ENCODE measurements at regions not wholly inside any gene's neighbourhood (a gene's known extent, or its start where the extent isn't known, plus 50 kb on each side); places are given as distances from the start of the nearest gene placed in this dataset.
A peak's percentile ranks its signal among the peaks of the same experiment; 100 is the strongest.

DNA sequence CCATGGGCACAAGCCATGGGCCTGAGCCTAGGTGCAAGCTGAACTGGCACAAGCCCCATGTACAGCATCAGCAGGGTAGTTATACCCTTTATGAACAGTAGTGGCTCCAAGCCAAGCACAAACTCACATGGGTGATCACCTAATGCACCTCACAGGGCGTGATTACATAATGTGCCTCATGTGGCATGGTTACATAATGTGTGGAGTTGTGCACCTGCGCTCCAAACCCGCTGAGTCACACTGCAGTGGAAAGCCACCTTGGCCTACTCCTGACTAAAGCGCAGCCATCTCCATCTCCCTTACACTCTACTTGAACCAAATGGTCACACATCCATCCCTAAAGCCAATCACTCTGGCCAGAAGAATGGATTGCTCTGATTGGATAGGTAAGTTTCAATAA lies 279.7 kb downstream of the MBD2 start:
- no peak overlapping the region for H3K4me2 ChIP-seq (ENCODE audit: low read length)
- H4K20me1 ChIP-seq (ENCODE audit: insufficient read depth, low read length): no peaks in the 10 kb centered on the region
- TF ChIP-seq CTCF (conservative IDR thresholded peaks at IDR 0.05; ENCODE audit: low read length): no peak
- TF ChIP-seq EZH2phosphoT487 (IDR thresholded peaks at IDR 0.05; ENCODE audit: borderline replicate concordance, low read depth, low read length): no peak
- ChIA-PET POLR2A (no interaction called here), CTCF (ENCODE audit: unreplicated experiment) (no interaction called here)
- H3K36me3 ChIP-seq (ENCODE audit: insufficient read depth, low read length): no peaks in the 10 kb centered on the region
- intact Hi-C loops (cut with micrococcal nuclease; ENCODE audit: unreplicated experiment): no loop called here
- no peaks in the 10 kb centered on the region for H3K9me3 ChIP-seq (ENCODE audit: low read length)
- no peak overlapping the region for H3K27ac ChIP-seq (ENCODE audit: low read depth, low read length, poor library complexity, severe bottlenecking)
- BruUV-seq (replicated peaks): no TSS peak
- no peaks in the 10 kb centered on the region for H3K79me2 ChIP-seq (ENCODE audit: insufficient read depth, low read depth, low read length)
- H3K4me1 ChIP-seq (ENCODE audit: insufficient read depth, low read length, poor library complexity, severe bottlenecking): no peaks in the 10 kb centered on the region
- no peak for DNase-seq (ENCODE audit: low spot score)
- H3K4me3 ChIP-seq (ENCODE audit: low read depth, low read length, poor library complexity, severe bottlenecking): no peak overlapping the region
- H3K9me2 ChIP-seq (ENCODE audit: insufficient read depth, low read length): no peaks in the 10 kb centered on the region
- no peak overlapping the region for H2AFZ ChIP-seq (ENCODE audit: low read length)

DNA sequence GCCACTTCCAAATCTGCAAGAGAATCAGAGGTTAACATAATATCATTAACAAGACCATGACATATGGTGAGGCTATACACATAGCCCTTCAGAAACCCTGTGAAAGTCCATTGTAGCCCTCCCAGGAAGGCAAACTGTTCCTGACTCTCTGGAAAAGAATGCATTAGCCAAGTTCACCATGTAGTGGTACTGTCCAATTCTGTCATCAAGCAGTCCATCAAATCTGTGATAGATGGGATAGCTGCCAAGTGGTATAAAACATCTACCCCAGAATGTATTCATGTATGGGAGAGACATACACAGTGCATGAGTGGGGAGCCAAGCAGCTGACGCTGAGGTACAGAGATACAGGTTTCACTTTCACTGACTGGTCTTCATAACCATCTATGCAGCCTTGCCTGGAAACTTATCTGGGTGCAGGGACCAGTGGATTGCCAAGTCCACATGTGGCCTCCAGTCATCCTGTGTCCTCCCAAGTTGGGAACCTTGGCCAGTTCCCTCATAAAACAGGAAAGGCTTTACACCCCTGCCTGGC lies 281.1 kb downstream of the MBD2 start:
- DNase-seq (ENCODE audit: low spot score): no peak
- POLR2A ChIA-PET: no interaction called here
- TF ChIP-seq EZH2phosphoT487 (IDR thresholded peaks at IDR 0.05; ENCODE audit: borderline replicate concordance, low read depth, low read length) (no peak), CTCF (conservative IDR thresholded peaks at IDR 0.05; ENCODE audit: low read length) (no peak)
- Histone ChIP-seq H3K36me3 (ENCODE audit: insufficient read depth, low read length) (no peaks in the 10 kb centered on the region), H3K9me2 (ENCODE audit: insufficient read depth, low read length) (no peaks in the 10 kb centered on the region), H3K27ac (ENCODE audit: low read depth, low read length, poor library complexity, severe bottlenecking) (no peak overlapping the region), H3K4me3 (ENCODE audit: low read depth, low read length, poor library complexity, severe bottlenecking) (no peak overlapping the region), H3K79me2 (ENCODE audit: insufficient read depth, low read depth, low read length) (no peaks in the 10 kb centered on the region), H3K4me1 (ENCODE audit: insufficient read depth, low read length, poor library complexity, severe bottlenecking) (no peaks in the 10 kb centered on the region), H2AFZ (ENCODE audit: low read length) (no peak overlapping the region), H3K4me2 (ENCODE audit: low read length) (no peak overlapping the region), H3K9me3 (ENCODE audit: low read length) (no peaks in the 10 kb centered on the region), H4K20me1 (ENCODE audit: insufficient read depth, low read length) (no peaks in the 10 kb centered on the region)
- CTCF ChIA-PET (ENCODE audit: unreplicated experiment): no interaction called here
- no TSS peak for BruUV-seq (replicated peaks)
- intact Hi-C loops (cut with micrococcal nuclease; ENCODE audit: unreplicated experiment): no loop called here

GRCh38 chr18:53941601-53942338 lies 282.7 kb downstream of the MBD2 start:
- no peak overlapping the region for H3K27ac ChIP-seq (ENCODE audit: low read depth, low read length, poor library complexity, severe bottlenecking)
- BruUV-seq (replicated peaks): no TSS peak
- H3K36me3 ChIP-seq (ENCODE audit: insufficient read depth, low read length): no peaks in the 10 kb centered on the region
- H2AFZ ChIP-seq (ENCODE audit: low read length): no peak overlapping the region
- no peaks in the 10 kb centered on the region for H3K4me1 ChIP-seq (ENCODE audit: insufficient read depth, low read length, poor library complexity, severe bottlenecking)
- CTCF ChIA-PET (ENCODE audit: unreplicated experiment): no interaction called here
- no peak overlapping the region for H3K4me3 ChIP-seq (ENCODE audit: low read depth, low read length, poor library complexity, severe bottlenecking)
- POLR2A ChIA-PET: no interaction called here
- no peaks in the 10 kb centered on the region for H3K9me3 ChIP-seq (ENCODE audit: low read length)
- no peaks in the 10 kb centered on the region for H3K9me2 ChIP-seq (ENCODE audit: insufficient read depth, low read length)
- peak; percentile 0 for DNase-seq (ENCODE audit: low spot score)
- no peak overlapping the region for H3K4me2 ChIP-seq (ENCODE audit: low read length)
- no peaks in the 10 kb centered on the region for H3K79me2 ChIP-seq (ENCODE audit: insufficient read depth, low read depth, low read length)
- no peak for TF ChIP-seq EZH2phosphoT487 (IDR thresholded peaks at IDR 0.05; ENCODE audit: borderline replicate concordance, low read depth, low read length)
- TF ChIP-seq CTCF (conservative IDR thresholded peaks at IDR 0.05; ENCODE audit: low read length): no peak
- H4K20me1 ChIP-seq (ENCODE audit: insufficient read depth, low read length): no peaks in the 10 kb centered on the region
- intact Hi-C loops (cut with micrococcal nuclease; ENCODE audit: unreplicated experiment): no loop called here
